ENCODE measurements at regions not wholly inside any gene's neighbourhood (a gene's known extent, or its start where the extent isn't known, plus 50 kb on each side); places are given as distances from the start of the nearest gene placed in this dataset.

- Mint-ChIP-seq H3K36me3 (ENCODE audit: low read depth) (no peaks in the 10 kb centered on the region), H3K4me3 (no peak overlapping the region), H3K4me1 (peaks cover 4% of the 10 kb centered on the region), H3K27me3 (ENCODE audit: insufficient read depth) (no peaks in the 10 kb centered on the region), H3K27ac (no peak overlapping the region), H3K9me3 (no peaks in the 10 kb centered on the region)
- H3K4me3 ChIP-seq (ENCODE audit: low read length), result no peak overlapping the region
- H3K27ac ChIP-seq (ENCODE audit: low read depth, low read length), result no peak overlapping the region
- H3K27me3 ChIP-seq (ENCODE audit: control insufficient read depth, insufficient read depth, low read length, poor library complexity, severe bottlenecking), result no peaks in the 10 kb centered on the region
- H3K9me3 ChIP-seq (ENCODE audit: control insufficient read depth, low read length), result no peaks in the 10 kb centered on the region
- DNase-seq, result no peak
- H3K36me3 ChIP-seq (ENCODE audit: control insufficient read depth, insufficient read depth, low read length), result no peaks in the 10 kb centered on the region
- no peak overlapping the region for H3K9ac ChIP-seq (ENCODE audit: extremely low read depth, low read length, poor library complexity, severe bottlenecking)
- H3K4me1 ChIP-seq (ENCODE audit: control insufficient read depth, insufficient read depth, low read length), result no peaks in the 10 kb centered on the region
- TF ChIP-seq CTCF (conservative IDR thresholded peaks at IDR 0.05), result no peak
Measured at GRCh38 chr3:111301238-111301798, 229.7 kb downstream of the NECTIN3 start.

GRCh38 chr3:111302063-111302462 lies 230.4 kb downstream of the NECTIN3 start:
- Histone ChIP-seq H3K27ac (ENCODE audit: low read depth, low read length) (no peak overlapping the region), H3K27me3 (ENCODE audit: control insufficient read depth, insufficient read depth, low read length, poor library complexity, severe bottlenecking) (no peaks in the 10 kb centered on the region), H3K4me3 (ENCODE audit: low read length) (no peak overlapping the region), H3K4me1 (ENCODE audit: control insufficient read depth, insufficient read depth, low read length) (no peaks in the 10 kb centered on the region), H3K36me3 (ENCODE audit: control insufficient read depth, insufficient read depth, low read length) (no peaks in the 10 kb centered on the region), H3K9me3 (ENCODE audit: control insufficient read depth, low read length) (no peaks in the 10 kb centered on the region), H3K9ac (ENCODE audit: extremely low read depth, low read length, poor library complexity, severe bottlenecking) (no peak overlapping the region)
- TF ChIP-seq CTCF (conservative IDR thresholded peaks at IDR 0.05), result no peak
- no peaks in the 10 kb centered on the region for H3K36me3 Mint-ChIP-seq (ENCODE audit: low read depth)
- no peak overlapping the region for H3K27ac Mint-ChIP-seq
- DNase-seq, result no peak
- peaks cover 4% of the 10 kb centered on the region for H3K4me1 Mint-ChIP-seq
- H3K4me3 Mint-ChIP-seq, result no peak overlapping the region
- H3K9me3 Mint-ChIP-seq, result no peaks in the 10 kb centered on the region
- 95 to 100% methylated on average over 1 of the region's 1 CpG for WGBS, 2 experiments (ENCODE audit: insufficient coverage in 1 of 2, insufficient read length in 1 of 2)
- H3K27me3 Mint-ChIP-seq (ENCODE audit: insufficient read depth), result no peaks in the 10 kb centered on the region

GRCh38 chr3:111303760-111304159 lies 232.1 kb downstream of the NECTIN3 start:
- no peaks in the 10 kb centered on the region for H3K27me3 Mint-ChIP-seq (ENCODE audit: insufficient read depth)

More at GRCh38 chr3:111303760-111304159, 232.1 kb downstream of the NECTIN3 start:
- WGBS, 2 experiments (ENCODE audit: insufficient coverage in 1 of 2, insufficient read length in 1 of 2), result 100% methylated on average over 1 of the region's 1 CpG; no CpG with 5 or more reads in 1 of the 2 experiments
- H3K4me3 ChIP-seq (ENCODE audit: low read length), result no peak overlapping the region
- no peaks in the 10 kb centered on the region for H3K9me3 Mint-ChIP-seq
- H3K9me3 ChIP-seq (ENCODE audit: control insufficient read depth, low read length), result no peaks in the 10 kb centered on the region
- H3K36me3 Mint-ChIP-seq (ENCODE audit: low read depth), result no peaks in the 10 kb centered on the region
- no peak overlapping the region for H3K27ac Mint-ChIP-seq
- no peaks in the 10 kb centered on the region for H3K4me1 ChIP-seq (ENCODE audit: control insufficient read depth, insufficient read depth, low read length)
- H3K27me3 ChIP-seq (ENCODE audit: control insufficient read depth, insufficient read depth, low read length, poor library complexity, severe bottlenecking), result no peaks in the 10 kb centered on the region
- H3K9ac ChIP-seq (ENCODE audit: extremely low read depth, low read length, poor library complexity, severe bottlenecking), result no peak overlapping the region
- peaks cover 4% of the 10 kb centered on the region for H3K4me1 Mint-ChIP-seq
- no peak overlapping the region for H3K27ac ChIP-seq (ENCODE audit: low read depth, low read length)
- TF ChIP-seq CTCF (conservative IDR thresholded peaks at IDR 0.05), result no peak
- H3K4me3 Mint-ChIP-seq, result no peak overlapping the region
- DNase-seq, result no peak
- H3K36me3 ChIP-seq (ENCODE audit: control insufficient read depth, insufficient read depth, low read length), result no peaks in the 10 kb centered on the region
